GM12878 (cell line): ENCODE measurements at regions not wholly inside any gene's neighbourhood (a gene's known extent, or its start where the extent isn't known, plus 50 kb on each side); places are given as distances from the start of the nearest gene placed in this dataset.

Source experiments
- CHD4 ChIP-seq: fragments of 200-600 bp; sonication (generic); IDR thresholded peaks from 2 replicates; pipeline ENCODE4 v1.6.1; 2016; ENCODE audit warnings: mild to moderate bottlenecking
- CTCF ChIP-seq, 3 experiments: IDR thresholded peaks in 2 of 3; conservative IDR thresholded peaks in 1 of 3; 2 replicates each; pipeline ENCODE4 v1.5.1; 2011; ENCODE audit warnings: low read depth in 3 of 3, low read length in 3 of 3, mild to moderate bottlenecking in 3 of 3, control low read depth in 2 of 3, moderate library complexity in 2 of 3, inconsistent platforms in 1 of 3, mixed read lengths in 1 of 3; ENCODE audit not compliant: control insufficient read depth in 2 of 3, insufficient read depth in 1 of 3; ENCODE audit errors: extremely low read depth in 1 of 3
- EP300 ChIP-seq, 2 experiments: fragments of 150-350 bp in 1 of 2; IDR thresholded peaks; 2 replicates each; pipeline ENCODE4 v1.6.1; 2011 to 2012; ENCODE audit warnings: low read depth in 2 of 2, low read length in 2 of 2, borderline replicate concordance in 1 of 2, improper control_type of control experiment in 1 of 2, inconsistent platforms in 1 of 2; ENCODE audit not compliant: control insufficient read depth in 1 of 2
- JUNB ChIP-seq: IDR thresholded peaks from 2 replicates; pipeline ENCODE4 v1.6.1; 2016; ENCODE audit warnings: antibody characterized with exemption, mild to moderate bottlenecking
- MYC ChIP-seq: IDR thresholded peaks from 2 replicates; pipeline ENCODE4 v1.6.1; 2011; ENCODE audit warnings: mild to moderate bottlenecking, low read length, moderate library complexity, inconsistent platforms; ENCODE audit not compliant: insufficient read depth, insufficient replicate concordance, insufficient read length, severe bottlenecking

- no peak for TF ChIP-seq JUNB
- no peak for TF ChIP-seq CHD4
- no peak for TF ChIP-seq EP300 (IDR thresholded peaks at IDR 0.05; ENCODE audit: borderline replicate concordance in 1 of 2, control insufficient read depth in 1 of 2, low read depth in 2 of 2, low read length in 2 of 2)
- no peak for TF ChIP-seq MYC
- TF ChIP-seq CTCF (IDR thresholded peaks at IDR 0.05 in 2 of 3, conservative IDR thresholded peaks at IDR 0.05 in 1 of 3; ENCODE audit: control insufficient read depth in 2 of 3, extremely low read depth in 1 of 3, insufficient read depth in 1 of 3, low read depth in 3 of 3, low read length in 3 of 3), result no peak
Measured at GRCh38 chr2:150675807-150676206, 188.3 kb upstream of the RND3 start.
